ENCODE measurements at regions not wholly inside any gene's neighbourhood (a gene's known extent, or its start where the extent isn't known, plus 50 kb on each side); places are given as distances from the start of the nearest gene placed in this dataset.

DNA sequence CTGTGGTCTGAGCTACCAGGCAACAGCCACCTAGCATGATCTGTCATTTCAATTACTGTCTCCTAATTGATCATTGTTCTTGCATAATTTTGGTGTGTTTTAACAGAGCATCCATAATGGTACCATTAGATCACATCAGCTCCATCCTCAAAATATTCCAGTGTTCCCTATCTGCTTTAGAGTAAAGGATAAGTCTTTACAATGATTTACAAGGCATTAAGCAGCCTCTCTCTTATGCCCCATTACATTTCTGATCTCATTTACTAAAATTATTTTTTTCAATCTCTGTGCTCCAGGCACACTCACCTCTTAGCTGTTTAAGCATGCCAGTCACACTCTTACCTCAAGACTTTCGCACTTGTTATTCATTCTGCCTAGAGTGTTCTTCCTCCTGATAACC is 389.9 kb upstream of the PTPRD start:
- H3K9me3 ChIP-seq (ENCODE audit: control insufficient read depth, insufficient read depth, low read length), result no peaks in the 10 kb centered on the region
- CTCF ChIA-PET, result no interaction called here
- no peak overlapping the region for H3K4me3 ChIP-seq (ENCODE audit: low read depth, low read length)
- POLR2A ChIA-PET, result no interaction called here
- no peak overlapping the region for H3K27ac ChIP-seq (ENCODE audit: low read depth, low read length)
- no peak for DNase-seq (ENCODE audit: low read depth, low spot score)
- no peaks in the 10 kb centered on the region for H3K27me3 ChIP-seq (ENCODE audit: control insufficient read depth, insufficient read depth, low read length)
- TF ChIP-seq, protein P1, sequence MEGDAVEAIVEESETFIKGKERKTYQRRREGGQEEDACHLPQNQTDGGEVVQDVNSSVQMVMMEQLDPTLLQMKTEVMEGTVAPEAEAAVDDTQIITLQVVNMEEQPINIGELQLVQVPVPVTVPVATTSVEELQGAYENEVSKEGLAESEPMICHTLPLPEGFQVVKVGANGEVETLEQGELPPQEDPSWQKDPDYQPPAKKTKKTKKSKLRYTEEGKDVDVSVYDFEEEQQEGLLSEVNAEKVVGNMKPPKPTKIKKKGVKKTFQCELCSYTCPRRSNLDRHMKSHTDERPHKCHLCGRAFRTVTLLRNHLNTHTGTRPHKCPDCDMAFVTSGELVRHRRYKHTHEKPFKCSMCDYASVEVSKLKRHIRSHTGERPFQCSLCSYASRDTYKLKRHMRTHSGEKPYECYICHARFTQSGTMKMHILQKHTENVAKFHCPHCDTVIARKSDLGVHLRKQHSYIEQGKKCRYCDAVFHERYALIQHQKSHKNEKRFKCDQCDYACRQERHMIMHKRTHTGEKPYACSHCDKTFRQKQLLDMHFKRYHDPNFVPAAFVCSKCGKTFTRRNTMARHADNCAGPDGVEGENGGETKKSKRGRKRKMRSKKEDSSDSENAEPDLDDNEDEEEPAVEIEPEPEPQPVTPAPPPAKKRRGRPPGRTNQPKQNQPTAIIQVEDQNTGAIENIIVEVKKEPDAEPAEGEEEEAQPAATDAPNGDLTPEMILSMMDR (IDR thresholded peaks at IDR 0.05; ENCODE audit: low read depth, low read length), result no peak

DNA sequence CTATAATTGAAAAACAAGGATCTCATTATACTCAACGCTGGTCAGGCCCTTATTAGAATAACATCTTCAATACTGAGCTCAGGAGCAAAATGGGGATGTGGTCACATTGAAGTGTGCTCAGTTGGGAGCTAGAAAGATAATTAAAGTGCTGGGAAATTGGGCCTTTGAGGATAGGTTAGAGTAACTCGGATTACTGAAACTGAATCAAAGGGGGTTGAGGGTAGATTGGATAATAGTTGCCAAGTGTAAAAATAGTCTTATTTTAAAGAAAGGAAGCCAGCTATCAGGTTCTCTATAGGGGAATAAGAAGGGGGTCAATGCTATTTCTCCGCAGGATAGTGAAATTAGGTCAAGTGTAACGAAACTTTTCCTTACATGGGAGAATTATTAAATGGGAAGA is 391.0 kb upstream of the PTPRD start:
- no peak for DNase-seq (ENCODE audit: low read depth, low spot score)
- no peak overlapping the region for H3K27ac ChIP-seq (ENCODE audit: low read depth, low read length)
- H3K4me3 ChIP-seq (ENCODE audit: low read depth, low read length), result no peak overlapping the region
- POLR2A ChIA-PET, result no interaction called here
- TF ChIP-seq, protein P1 (IDR thresholded peaks at IDR 0.05; ENCODE audit: low read depth, low read length), result no peak
- no peaks in the 10 kb centered on the region for H3K27me3 ChIP-seq (ENCODE audit: control insufficient read depth, insufficient read depth, low read length)
- H3K9me3 ChIP-seq (ENCODE audit: control insufficient read depth, insufficient read depth, low read length), result no peaks in the 10 kb centered on the region
- CTCF ChIA-PET, result no interaction called here

DNA sequence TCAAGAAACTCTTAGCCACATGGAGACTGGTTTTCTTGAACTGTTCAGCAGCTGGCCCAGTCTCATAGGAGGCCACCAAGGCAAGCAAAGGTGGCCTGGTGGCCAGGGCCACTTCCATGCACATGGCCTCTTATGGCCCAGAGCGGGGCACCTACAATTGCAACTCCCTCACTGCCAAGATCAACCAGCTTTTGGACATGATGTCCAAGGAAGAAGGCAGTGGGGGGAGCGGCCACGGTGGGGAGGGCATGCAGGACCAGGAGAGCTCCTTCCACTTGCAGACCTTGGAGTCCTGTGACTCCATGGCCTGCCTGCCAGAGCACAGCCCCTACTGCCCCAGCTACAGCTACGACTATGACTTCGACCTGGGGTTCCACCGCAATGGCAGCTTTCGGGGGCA is 398.9 kb upstream of the PTPRD start:
- TF ChIP-seq, protein P1 (IDR thresholded peaks at IDR 0.05; ENCODE audit: low read depth, low read length), result no peak
- POLR2A ChIA-PET, result no interaction called here
- CTCF ChIA-PET, result no interaction called here

DNA sequence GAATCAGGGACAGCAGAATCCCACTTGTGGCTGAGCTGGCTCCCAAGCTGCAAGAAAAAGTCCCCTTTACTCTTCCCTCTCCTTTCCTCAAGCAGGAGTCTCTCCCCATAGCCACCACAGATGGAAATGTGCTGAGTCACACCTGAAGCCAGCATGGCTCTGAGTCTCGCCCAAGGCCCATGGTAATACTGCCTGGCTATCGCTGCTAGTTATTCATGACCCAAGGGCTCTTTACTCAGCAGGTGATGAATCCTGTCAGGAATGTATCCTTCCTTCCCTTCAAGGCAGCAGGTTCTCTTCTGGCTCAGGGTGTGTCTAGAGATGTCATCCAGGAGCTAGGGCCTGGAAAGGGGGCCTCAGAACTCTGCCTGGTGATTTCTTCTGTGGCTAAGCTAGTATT is 403.3 kb upstream of the PTPRD start:
- H3K27me3 ChIP-seq (ENCODE audit: control insufficient read depth, insufficient read depth, low read length), result no peaks in the 10 kb centered on the region
- ChIA-PET POLR2A (no interaction called here), CTCF (no interaction called here)
- H3K27ac ChIP-seq (ENCODE audit: low read depth, low read length), result no peak overlapping the region
- H3K4me3 ChIP-seq (ENCODE audit: low read depth, low read length), result no peak overlapping the region
- DNase-seq (ENCODE audit: low read depth, low spot score), result no peak
- H3K9me3 ChIP-seq (ENCODE audit: control insufficient read depth, insufficient read depth, low read length), result peaks cover 35% of the 10 kb centered on the region
- TF ChIP-seq, protein P1 (IDR thresholded peaks at IDR 0.05; ENCODE audit: low read depth, low read length), result no peak

More for the DNA sequence above, 398.9 kb upstream of the PTPRD start:
- Histone ChIP-seq H3K27ac (ENCODE audit: low read depth, low read length) (no peak overlapping the region), H3K4me3 (ENCODE audit: low read depth, low read length) (no peak overlapping the region), H3K9me3 (ENCODE audit: control insufficient read depth, insufficient read depth, low read length) (peaks cover 34% of the 10 kb centered on the region), H3K27me3 (ENCODE audit: control insufficient read depth, insufficient read depth, low read length) (no peaks in the 10 kb centered on the region)
- no peak for DNase-seq (ENCODE audit: low read depth, low spot score)

DNA sequence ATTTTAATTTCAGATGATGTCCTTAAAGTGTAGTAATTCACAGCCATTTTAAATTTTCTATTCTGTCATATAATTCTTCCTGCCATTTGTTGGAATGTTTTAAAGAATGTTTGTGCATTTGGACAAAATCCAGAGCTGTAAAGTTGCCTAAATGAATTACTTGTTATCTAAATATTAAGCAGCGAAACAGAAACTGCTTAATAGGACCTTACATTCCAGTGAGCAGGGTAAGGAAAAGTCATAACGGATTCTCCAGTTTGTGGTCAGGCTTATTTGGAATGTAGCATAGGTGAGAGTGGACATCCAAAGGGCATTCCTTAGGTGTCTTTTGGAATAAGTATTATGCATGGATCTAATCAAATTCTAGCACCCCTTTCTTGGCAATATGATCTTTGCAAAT is 410.4 kb upstream of the PTPRD start:
- Histone ChIP-seq H3K27me3 (ENCODE audit: control insufficient read depth, insufficient read depth, low read length) (no peaks in the 10 kb centered on the region), H3K4me3 (ENCODE audit: low read depth, low read length) (no peak overlapping the region), H3K9me3 (ENCODE audit: control insufficient read depth, insufficient read depth, low read length) (peaks cover 12% of the 10 kb centered on the region; the same call in 1 of the 2 replicates), H3K27ac (ENCODE audit: low read depth, low read length) (no peak overlapping the region)
- TF ChIP-seq, protein P1 (IDR thresholded peaks at IDR 0.05; ENCODE audit: low read depth, low read length), result no peak
- POLR2A ChIA-PET, result no interaction called here
- no peak for DNase-seq (ENCODE audit: low read depth, low spot score)
- CTCF ChIA-PET, result no interaction called here
